ENCODE measurements at regions not wholly inside any gene's neighbourhood (a gene's known extent, or its start where the extent isn't known, plus 50 kb on each side); places are given as distances from the start of the nearest gene placed in this dataset.

DNA sequence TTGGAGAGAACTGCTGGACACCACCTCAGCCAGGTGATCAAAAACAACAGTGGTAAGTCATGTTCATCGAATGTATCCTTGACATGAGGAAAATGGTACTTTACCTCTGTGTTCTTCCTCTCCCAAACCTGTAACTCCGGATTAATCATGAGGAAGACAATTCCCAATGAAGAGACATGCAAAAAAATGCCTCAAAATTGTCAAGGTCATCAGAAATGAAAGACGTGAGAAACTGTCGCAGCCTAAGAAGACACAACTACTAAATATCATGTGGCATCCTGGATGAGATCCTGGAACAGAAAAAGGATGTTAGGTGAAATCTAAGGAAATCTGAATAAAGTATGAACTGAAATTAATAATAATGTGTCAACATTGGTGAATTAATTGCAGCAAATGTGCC lies 178.4 kb downstream of the LACC1 start:
- no peak for DNase-seq

DNA sequence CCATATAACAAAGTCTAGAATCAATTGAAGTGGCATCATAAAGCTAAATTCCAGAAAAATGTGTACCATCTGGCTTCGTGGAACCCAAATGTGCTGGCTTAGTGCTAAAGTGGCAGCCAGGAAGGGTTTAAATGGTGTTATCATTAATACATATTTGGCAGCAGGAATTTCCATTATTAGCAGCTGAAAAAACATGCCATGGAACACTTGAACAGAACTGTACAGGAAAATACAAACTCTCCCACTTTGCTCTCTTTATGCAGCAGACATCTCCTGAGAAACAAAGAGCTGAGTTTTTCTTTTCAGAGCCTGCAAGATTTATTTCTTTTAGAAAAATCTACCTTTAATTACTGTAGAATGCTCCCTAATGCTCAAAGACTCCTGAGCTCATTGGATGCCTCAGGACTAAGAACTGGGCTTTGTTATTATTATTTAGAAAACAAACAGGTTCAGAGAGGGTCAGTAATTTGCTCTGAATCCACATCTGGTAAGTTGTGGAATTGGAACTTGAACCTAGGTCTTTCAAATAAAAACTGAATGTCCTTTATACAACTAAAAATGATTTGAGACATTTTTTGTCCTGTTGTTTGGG lies 179.0 kb downstream of the LACC1 start:
- DNase-seq = no peak

DNA sequence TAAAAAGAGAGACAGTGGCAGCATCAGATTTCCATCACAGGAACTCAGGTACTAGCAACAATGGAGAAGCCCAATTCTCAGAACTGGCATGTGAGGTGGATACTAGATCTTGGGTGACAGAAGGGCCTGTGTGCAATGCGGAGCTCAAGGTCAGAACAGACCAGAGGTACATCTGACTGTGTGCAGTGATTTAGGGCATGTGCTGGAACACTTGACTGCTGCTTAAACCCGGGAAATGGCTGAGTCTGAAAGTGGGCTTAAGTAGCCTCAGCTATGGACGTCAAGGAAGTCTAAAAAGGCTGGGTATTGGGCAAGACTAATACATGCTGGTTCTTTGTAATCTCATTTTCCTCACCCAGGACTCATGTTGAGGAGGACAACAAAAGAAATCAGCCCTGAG lies 182.2 kb downstream of the LACC1 start:
- DNase-seq = no peak

DNA sequence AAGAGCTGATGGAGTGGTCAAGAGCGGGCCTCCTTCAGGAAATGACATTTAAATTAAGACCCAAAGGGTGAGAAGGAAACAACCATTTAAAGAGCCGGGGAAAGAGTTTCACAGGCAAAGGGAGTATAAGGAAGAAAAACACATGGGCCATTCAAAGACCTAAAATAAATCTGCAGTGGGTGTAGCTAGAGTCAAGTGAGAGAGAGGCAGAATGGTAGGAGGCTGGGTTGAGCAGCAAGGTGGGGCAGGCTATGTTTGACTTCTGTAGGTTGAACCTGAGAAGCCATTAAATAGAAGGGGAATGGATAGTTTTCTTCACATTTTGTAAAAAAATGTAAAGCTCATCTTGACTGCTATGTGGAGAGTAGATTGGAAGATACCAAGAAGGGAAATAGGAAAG lies 183.8 kb downstream of the LACC1 start:
- DNase-seq = no peak

DNA sequence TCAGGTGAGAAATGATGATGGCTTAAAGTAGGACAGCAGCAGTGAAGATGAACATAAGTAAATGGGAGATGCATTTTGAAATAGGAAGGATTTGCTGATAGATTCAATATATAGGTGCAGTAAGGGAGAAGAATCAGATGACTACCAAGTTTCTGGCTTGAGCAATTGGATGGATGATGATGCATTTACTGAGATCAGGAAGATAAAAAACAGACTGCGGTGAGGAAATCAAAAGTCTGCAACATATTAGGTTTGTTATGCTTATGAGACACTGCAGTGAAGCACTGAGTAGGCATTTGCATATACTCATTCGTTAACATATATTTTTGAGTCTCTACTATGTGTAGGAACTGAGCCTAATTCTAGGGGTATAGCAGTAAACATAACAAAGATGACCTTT lies 184.2 kb downstream of the LACC1 start:
- peak in 1 of 4 experiments; percentile 28 for DNase-seq

DNA sequence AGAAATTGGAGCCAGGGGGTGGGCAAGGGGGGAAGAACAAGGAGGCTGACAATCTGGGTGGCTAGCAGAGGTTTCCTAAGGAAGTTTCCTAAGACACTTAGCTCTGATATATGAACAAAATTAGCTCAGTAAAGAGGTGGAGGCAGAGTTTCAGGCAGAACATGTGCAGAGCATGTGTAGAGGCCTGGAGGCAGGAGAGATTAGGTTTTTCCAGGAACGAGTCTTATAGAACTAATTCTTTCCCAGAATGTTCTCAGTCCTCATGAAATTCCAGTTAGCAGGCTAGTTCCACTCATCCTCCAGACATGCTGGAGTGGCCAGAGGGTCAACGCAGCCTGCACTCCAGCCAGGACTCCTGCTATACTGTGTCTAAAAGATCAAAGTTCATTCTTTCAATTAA lies 184.7 kb downstream of the LACC1 start:
- no peak for DNase-seq

DNA sequence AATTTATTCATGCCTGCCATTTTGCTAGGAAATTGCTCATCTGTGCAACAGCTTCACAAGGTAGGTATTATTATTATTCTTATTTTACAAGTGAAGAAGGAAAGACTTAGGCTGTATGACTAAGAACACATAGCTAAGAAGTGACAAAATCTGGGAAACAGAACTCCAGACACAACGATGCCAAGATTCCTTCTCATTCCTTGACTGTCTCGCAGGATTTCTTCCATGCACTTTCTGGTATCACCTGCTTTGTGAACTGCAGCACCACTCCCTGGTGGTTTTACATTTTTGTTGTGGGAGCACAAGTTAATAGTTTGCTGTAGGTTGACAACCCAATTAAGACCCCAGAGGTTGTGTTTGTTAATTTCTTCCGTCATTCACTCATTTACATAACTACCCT lies 188.5 kb downstream of the LACC1 start:
- DNase-seq = no peak

DNA sequence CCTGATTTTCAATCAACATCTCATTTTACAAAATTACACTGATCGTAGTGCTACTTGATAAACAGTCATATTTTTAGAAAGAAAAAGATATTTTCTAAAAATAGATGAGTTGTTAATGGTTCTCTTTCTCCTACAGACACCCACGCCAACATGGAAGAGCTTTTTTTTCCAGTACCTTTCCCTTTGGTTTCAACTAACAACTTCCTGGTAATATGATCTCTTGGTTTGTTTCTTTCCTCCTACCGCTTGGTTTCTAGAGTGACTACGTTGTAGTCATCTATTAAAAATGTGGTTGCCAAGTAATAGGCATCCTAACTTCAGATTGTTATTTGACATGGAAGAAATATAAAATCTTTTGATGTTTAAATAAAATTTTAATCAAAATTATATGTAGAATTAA lies 189.0 kb downstream of the LACC1 start:
- no peak for DNase-seq

DNA sequence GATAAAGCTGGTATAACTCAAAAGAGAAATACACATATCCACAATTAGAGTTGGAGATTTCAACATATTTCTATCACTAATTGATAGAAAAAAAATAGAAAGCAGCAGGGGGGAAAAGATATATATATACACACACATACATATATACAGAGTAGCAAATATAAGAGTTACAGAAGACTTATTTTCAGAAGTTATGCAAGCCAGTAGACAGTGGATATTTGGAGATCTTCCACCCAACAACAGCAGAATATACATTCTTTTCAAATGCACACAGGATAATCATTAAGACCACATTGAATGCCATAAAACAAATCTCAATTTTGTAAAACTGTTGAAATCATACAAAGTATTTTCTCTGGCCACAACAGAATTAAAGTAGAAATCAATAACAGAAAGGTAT lies 192.8 kb downstream of the LACC1 start:
- no peak for DNase-seq

DNA sequence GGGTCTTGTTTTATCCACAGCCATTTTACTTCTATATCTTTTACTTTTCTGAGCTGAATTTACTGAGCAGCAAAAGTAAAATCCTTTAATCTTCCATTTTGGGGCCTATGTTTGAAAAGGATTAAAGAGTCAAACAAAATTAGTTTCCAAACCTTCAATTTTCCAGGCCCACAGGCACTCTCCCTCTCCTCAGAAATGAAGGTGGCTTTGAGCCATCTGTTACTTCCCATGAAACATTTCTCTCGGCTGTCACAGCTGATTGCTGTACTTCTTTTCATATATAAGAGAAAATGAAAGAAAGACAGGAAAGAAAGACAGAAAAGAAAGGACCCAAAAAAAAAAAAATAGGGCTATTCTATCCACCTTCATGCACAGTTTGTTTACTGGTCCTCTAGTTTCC lies 194.9 kb downstream of the LACC1 start:
- no peak for DNase-seq

DNA sequence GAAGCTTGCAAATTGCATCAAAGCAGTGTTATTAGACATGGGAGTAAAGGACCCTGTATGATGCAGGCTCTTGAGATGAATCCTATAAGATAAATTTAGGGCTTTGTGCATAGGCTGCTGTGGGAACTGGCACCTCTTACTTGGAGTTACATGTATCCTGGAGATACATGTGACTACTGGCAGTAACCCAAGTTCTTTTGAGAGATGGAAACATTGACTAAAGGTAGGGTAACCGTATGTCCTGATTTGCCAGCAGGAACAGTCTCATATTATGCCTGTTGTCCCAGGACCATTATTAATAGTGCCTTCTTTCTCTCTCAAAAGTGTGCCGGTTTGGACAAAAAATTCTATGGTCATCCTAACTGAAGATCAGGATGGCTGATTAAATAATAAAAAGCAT lies 195.4 kb downstream of the LACC1 start:
- DNase-seq = no peak

DNA sequence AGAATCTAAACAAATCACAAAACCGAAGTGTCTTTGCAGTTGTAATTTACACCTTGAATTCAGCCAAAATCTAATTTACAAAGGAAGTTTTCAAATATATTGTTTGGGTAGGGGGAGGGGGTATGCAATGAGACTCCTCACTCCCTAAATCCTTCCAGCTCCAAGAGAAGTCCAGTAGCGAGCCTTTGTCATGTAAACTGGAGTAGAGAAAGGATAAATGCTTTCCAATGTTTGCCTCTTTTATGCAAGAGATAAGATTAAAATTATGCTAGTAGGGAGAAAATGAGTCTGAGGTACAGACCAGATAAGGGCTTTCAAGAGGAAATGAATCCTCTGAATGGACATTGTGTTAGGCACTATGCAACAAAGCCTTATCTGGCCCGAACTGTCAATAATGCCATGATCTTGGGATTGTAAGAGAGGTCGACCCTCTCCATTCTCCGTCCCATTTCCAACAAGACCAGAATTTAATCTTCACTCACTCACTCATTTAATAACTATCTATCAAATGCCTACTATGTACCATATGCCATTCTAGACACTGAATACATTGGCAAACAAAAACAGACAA lies 199.2 kb downstream of the LACC1 start:
- DNase-seq = no peak

DNA sequence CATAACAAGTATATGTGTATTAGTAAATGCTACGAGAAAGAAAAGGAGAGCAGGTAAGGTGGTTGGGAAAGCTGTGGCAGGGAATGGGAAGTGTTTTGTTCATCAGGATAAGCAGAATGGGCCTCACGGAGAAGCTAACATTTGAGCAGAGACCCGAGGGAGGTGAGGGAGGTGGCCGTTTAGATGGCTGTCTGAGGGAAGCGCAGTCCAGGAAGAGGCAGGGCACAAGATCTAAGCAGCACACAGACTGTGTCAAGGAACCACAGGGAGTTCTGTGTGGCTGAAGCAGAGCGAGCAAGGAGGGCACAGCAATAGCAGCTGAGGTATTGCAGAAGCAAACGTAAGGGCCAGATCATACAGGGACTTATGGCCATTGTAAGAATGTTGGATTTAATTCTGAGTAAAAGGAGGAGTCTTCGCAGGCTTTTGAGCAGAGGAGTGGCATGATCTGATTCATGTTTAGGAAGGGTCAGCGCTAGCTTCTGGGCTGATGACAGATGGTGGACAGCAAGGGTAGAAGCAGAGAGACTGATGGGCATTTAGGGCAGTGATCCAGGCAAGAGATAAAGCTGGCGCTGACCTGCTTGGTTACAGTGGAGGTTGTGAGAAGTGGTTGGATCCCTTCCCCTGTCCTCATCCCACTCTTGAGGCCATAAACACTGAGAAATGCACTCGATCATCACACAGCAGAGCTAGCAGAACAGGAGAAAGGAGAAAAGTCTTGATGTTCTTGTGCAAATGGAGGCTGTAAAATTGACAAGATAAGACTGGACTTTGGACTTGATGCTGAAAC lies 199.9 kb downstream of the LACC1 start:
- no peak for DNase-seq

DNA sequence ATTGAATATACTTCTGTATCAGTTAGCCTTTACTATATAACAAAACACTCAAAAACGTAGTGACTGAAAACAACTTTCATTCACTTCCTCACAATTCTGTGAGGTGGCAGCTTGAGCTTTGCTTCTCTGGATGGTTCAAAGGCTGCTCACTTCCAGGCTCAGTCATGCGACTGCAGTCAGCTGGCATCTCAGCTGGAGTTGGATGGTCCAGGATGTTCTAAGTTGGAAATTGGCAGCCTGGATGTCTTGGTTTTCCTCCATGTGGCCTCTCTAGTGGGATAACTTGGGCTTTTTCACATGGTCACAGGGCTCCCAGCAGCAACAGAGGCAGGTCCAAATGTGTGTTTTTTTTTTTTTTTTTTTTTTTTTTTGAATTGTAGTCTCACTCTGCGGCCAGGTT lies 204.4 kb downstream of the LACC1 start:
- DNase-seq = no peak

DNA sequence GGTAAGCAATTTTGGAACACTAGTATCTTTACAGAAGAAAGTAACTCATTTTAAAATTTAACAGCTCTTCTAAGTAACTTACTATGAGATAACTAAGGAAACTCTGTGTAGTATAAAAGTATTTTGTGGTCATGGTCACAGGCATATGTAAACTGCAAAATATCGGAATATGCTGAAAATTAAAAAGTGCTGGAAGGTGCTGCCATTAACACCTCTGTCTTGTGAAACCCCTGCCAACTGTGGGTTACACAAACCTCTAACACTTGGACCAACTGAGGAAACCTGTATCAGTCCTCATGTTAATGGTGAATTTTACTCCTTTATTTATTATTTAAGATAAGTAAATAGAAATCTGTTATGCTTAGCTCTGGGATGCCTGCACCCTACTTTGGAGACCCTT lies 206.7 kb downstream of the LACC1 start:
- DNase-seq = no peak

DNA sequence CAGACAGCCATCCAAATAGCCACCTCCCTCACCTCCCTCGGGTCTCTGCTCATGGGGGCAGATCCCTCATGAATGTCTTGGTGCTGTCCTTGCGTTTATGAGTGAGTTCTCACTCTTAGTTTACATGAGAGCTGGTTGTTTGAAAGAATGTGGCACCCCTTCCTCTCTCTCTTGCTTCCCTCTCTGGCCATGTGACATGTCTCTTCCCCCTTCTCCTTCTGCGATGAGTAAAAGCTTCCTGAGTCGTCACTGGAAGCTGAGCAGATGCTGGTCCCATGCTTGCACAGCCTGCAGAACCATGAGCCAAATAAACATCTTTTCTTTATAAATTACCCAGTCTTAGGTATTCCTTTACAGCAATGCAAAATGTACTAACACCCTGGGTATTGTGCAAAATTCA lies 208.7 kb downstream of the LACC1 start:
- DNase-seq = peak in 2 of 4 experiments; percentile 27 to 70

DNA sequence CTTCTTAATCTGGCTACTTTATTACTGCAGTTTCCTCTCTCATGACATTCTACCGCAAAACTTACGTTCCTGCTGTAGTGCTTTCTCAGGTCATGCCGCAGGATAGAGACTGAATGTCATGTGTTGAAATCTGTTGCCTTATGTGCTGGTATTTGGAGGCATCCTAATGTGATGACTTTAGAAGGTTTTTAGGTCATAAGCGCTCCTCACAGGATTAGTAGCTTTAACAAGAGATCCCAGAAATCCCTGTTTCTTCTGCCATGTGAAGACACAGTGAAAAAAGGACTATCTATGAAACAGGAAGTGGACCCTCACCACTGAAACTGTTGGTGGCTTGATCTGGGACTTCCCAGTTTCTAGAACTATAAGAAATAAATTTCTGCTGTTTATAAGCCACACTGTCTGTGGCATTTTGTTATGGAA lies 209.3 kb downstream of the LACC1 start:
- peak; percentile 17 to 69 (median 40) for DNase-seq

DNA sequence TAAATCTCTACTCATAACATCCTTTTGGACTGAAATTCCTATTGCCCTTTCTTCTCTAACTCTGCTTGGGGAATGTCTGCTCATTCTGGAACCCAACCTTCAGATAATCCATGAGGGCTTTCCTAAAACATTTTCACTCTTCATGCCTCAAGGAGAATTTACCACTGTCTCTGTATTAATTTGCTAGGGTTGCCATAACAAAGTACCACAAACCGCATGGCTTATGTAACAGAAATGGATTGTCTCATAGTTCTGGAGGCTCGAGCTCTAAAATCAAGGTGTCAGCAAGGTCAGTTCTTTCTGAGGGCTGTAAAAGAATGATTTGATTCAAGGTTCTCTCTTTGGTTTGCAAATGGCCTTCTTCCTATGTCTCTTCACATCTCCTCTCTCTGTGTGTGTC lies 209.7 kb downstream of the LACC1 start:
- DNase-seq = peak in 2 of 4 experiments; percentile 3 to 16

DNA sequence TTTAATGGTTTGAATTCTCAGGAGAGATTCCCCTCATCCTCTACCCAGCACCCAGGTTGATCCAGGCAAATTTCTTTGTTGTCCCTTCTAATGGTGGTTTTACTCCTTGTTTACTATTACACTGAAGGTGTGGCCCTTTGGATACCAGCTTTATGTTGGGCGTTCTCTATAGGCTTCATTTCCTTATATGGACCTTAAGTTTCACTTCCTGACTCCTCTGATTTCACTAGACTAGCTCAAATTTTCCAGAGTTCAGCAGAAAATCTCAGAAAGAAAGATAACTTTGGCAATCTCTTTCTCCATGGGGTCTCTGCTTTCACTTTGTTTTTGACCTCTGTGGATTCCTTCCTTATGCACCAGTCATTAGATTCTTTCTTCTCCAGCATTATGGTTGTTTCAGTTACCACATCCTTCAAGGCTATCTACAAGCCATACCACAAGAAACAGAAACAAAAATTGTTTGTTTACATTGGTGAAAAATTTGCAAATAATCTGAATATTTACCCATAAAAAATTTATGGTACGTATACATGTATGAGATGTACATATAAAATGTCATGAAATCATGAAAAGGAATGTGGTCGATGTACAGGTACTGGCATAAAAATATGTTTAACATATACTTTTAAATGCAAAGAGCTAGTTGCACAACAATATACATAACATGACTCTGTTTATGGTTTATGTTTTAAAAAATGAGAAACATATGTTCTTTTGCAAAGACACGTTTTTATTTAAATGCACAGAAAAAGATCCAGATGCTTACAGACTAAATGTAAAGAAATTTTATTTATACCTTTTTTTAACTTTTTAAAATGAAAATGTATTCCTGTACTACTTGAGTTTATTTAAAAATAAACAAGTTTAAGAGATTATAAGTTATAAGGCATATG lies 212.6 kb downstream of the LACC1 start:
- DNase-seq = peak in 2 of 4 experiments; percentile 38 to 64

DNA sequence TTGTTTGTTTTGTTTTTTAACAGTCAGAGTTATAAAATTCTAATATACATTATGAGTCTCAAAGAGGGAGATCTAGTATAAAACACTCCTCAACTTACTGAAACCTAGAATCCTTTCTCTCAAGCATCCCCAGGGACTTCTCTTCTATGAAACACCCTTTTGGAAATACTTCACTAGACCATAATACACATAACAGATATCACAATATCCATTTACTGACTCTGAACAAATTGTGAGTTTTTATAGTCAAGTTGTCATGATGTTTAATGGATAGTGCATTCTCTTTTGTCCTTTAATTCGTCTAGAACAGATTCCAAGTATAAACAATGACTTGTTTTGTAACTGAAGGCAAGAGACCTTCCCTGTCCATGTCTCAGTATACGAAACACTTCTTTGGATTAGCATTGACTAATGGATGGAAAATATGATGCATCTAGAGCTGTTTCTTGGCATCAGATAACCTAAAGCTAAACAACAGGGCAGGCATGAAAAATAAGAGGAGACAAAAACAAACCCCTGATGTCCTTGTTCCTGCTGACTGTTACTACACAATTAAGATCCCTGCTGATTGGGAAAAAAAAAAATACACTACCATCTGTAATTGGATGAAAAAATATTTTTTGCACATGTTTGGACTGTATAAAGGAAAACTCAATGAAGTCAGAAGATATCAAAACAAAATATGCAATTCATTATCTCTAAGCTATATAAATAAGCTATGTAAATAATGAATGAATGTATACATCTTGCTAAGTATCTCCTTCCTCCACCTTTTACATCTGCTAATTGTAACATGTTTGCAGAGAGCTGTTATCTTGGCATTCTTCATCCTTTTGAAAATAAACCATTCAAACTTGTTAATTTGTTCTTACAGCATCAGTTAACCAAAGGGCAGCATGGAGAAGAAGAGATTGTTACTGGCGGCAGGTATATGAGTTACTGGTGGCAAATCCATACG lies 214.2 kb downstream of the LACC1 start:
- DNase-seq = no peak

DNA sequence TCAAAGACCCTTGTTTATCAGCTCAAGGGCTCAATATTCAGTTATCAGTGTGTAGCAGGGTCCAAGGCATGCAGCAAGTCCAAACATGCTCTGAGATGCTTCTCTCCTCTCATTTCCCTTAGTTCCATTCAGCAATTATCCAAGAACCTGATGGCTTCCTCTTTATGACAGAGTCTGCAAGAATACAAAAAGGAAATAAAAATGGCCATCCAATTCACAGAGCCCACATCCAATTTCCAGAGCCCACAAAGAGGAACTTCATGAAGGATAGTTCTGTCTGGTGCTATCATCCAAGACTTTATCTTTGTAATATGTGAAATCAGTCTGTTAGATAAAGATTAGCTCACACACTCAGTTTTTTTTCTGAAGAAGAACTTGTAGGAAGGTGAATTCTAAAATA lies 217.2 kb downstream of the LACC1 start:
- peak; percentile 36 to 80 (median 66) for DNase-seq

DNA sequence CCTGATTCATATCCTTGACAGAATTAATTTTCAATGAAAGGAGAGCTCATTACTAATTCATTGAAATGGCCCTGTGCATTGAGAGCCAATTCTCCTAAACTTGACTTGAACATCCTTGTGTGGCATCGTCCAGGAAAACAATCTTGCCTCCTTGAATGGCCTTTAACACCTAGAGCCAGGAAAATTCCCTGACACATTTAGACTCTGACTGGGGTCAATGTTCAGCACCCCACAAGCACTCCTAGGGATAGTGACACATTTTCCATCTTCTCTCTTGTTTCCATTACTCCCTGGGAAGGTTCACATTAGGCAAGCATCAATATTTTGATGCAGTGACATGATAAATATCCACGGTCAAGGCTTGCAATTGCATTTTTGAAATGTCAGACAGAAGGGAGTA lies 218.9 kb downstream of the LACC1 start:
- DNase-seq = no peak
